ENCODE measurements at regions not wholly inside any gene's neighbourhood (a gene's known extent, or its start where the extent isn't known, plus 50 kb on each side); places are given as distances from the start of the nearest gene placed in this dataset.

DNA sequence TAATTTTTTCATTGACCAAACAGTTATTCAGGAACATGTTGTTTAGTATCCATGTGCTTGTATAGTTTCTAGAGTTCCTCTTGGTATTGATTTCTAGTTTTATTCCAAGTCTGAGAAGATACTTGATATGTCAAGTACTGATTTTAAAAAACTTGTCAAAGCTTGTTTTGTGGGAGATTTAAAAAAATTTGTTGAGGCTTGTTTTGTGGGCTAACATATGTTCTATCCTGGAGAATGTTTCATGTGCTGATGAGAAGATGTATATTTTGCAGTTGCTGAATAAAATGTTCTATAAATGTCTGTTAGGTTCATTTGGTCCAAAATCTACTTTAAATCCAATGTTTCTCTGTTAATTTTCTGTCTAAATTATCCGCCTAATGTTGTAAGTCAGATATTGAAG, 1065.1 kb upstream of the WWC1 start:
- TF ChIP-seq, protein P1, sequence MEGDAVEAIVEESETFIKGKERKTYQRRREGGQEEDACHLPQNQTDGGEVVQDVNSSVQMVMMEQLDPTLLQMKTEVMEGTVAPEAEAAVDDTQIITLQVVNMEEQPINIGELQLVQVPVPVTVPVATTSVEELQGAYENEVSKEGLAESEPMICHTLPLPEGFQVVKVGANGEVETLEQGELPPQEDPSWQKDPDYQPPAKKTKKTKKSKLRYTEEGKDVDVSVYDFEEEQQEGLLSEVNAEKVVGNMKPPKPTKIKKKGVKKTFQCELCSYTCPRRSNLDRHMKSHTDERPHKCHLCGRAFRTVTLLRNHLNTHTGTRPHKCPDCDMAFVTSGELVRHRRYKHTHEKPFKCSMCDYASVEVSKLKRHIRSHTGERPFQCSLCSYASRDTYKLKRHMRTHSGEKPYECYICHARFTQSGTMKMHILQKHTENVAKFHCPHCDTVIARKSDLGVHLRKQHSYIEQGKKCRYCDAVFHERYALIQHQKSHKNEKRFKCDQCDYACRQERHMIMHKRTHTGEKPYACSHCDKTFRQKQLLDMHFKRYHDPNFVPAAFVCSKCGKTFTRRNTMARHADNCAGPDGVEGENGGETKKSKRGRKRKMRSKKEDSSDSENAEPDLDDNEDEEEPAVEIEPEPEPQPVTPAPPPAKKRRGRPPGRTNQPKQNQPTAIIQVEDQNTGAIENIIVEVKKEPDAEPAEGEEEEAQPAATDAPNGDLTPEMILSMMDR (IDR thresholded peaks at IDR 0.05) = no peak
- TF ChIP-seq EZH2 (IDR thresholded peaks at IDR 0.05; ENCODE audit: borderline replicate concordance, insufficient read depth, low read depth, low read length, poor library complexity, severe bottlenecking) = no peak
